GM23338 (cell line): ENCODE measurements at regions not wholly inside any gene's neighbourhood (a gene's known extent, or its start where the extent isn't known, plus 50 kb on each side); places are given as distances from the start of the nearest gene placed in this dataset.

Experiments used
- EZH2phosphoT487 ChIP-seq: fragments of 200-600 bp; sonication (generic); IDR thresholded peaks from one replicate; pipeline ENCODE4 v1.8.1; 2018; ENCODE audit warnings: antibody characterized with exemption; ENCODE audit not compliant: unreplicated experiment
- POLR2AphosphoS5 ChIP-seq: IDR thresholded peaks from 2 replicates; pipeline ENCODE4 v1.6.1; 2016; ENCODE audit warnings: antibody characterized with exemption, low read depth
- TF ChIP-seq, protein P1 (sequence below): IDR thresholded peaks from one replicate; pipeline ENCODE4 v1.6.1; 2018; ENCODE audit warnings: antibody characterized with exemption; ENCODE audit not compliant: unreplicated experiment
- TF ChIP-seq, protein P2 (sequence below), 2 experiments: fragments of 200-600 bp in 1 of 2; sonication (generic) in 1 of 2; conservative IDR thresholded peaks; 2 replicates each; pipeline versions ENCODE4 v1.5.1 to v1.6.1; 2016 to 2017; ENCODE audit warnings: antibody characterized with exemption in 2 of 2, low read depth in 2 of 2, mild to moderate bottlenecking in 2 of 2, moderate library complexity in 1 of 2

GRCh38 chr3:28172748-28173147 is 68.7 kb upstream of the CMC1 start:
- TF ChIP-seq, protein P1, sequence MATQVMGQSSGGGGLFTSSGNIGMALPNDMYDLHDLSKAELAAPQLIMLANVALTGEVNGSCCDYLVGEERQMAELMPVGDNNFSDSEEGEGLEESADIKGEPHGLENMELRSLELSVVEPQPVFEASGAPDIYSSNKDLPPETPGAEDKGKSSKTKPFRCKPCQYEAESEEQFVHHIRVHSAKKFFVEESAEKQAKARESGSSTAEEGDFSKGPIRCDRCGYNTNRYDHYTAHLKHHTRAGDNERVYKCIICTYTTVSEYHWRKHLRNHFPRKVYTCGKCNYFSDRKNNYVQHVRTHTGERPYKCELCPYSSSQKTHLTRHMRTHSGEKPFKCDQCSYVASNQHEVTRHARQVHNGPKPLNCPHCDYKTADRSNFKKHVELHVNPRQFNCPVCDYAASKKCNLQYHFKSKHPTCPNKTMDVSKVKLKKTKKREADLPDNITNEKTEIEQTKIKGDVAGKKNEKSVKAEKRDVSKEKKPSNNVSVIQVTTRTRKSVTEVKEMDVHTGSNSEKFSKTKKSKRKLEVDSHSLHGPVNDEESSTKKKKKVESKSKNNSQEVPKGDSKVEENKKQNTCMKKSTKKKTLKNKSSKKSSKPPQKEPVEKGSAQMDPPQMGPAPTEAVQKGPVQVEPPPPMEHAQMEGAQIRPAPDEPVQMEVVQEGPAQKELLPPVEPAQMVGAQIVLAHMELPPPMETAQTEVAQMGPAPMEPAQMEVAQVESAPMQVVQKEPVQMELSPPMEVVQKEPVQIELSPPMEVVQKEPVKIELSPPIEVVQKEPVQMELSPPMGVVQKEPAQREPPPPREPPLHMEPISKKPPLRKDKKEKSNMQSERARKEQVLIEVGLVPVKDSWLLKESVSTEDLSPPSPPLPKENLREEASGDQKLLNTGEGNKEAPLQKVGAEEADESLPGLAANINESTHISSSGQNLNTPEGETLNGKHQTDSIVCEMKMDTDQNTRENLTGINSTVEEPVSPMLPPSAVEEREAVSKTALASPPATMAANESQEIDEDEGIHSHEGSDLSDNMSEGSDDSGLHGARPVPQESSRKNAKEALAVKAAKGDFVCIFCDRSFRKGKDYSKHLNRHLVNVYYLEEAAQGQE: no peak
- TF ChIP-seq POLR2AphosphoS5: no peak
- no peak for TF ChIP-seq EZH2phosphoT487
- TF ChIP-seq, protein P2, sequence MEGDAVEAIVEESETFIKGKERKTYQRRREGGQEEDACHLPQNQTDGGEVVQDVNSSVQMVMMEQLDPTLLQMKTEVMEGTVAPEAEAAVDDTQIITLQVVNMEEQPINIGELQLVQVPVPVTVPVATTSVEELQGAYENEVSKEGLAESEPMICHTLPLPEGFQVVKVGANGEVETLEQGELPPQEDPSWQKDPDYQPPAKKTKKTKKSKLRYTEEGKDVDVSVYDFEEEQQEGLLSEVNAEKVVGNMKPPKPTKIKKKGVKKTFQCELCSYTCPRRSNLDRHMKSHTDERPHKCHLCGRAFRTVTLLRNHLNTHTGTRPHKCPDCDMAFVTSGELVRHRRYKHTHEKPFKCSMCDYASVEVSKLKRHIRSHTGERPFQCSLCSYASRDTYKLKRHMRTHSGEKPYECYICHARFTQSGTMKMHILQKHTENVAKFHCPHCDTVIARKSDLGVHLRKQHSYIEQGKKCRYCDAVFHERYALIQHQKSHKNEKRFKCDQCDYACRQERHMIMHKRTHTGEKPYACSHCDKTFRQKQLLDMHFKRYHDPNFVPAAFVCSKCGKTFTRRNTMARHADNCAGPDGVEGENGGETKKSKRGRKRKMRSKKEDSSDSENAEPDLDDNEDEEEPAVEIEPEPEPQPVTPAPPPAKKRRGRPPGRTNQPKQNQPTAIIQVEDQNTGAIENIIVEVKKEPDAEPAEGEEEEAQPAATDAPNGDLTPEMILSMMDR (conservative IDR thresholded peaks at IDR 0.05; ENCODE audit: low read depth in 2 of 2): no peak
